ENCODE measurements at regions not wholly inside any gene's neighbourhood (a gene's known extent, or its start where the extent isn't known, plus 50 kb on each side); places are given as distances from the start of the nearest gene placed in this dataset.

DNA sequence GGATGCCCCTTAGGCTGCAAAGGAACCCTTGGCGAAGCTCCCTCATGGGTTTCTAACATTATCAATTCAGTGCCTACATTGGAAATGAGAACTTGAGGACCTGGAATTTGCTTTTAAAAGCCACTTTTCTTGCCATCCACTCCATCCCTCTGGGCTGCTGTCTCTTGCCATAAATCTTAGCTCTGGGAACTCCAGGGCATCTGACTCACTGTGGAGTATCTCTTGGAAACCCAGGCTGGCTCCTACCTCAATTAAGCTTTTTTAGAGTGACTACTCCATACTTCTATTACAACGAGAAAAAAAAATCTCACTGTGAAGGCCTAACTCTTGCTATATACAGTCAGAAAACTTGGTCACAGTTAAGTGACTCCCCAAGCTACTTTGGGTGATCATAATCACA is 227.2 kb upstream of the SETBP1 start:
- no peaks in the 10 kb centered on the region for H3K36me3 ChIP-seq (replicated peaks)

DNA sequence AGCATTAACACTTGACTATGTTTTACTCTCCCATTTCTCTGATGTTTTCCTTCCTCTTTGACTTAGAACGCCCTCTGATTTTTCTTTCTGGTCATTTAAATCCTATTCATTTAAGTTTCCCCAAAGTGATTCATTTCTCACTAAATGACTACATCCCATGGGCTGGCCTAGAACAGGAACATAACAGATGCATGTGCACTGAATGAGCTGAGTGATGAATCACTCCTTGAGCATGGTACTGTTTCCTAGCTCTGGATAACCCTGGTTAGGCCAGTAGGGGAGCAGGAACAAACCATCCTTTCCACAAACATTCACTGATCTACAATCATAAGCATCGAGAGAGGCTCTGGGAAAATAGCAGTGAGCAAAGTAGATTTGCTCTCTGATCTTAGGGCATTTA is 221.9 kb upstream of the SETBP1 start:
- Histone ChIP-seq H3K27ac (no peak overlapping the region), H3K4me3 (ENCODE audit: low read depth, low read length) (no peak overlapping the region), H3K36me3 (replicated peaks) (no peaks in the 10 kb centered on the region), H3K27me3 (replicated peaks) (no peaks in the 10 kb centered on the region)
- DNase-seq, result peak; percentile 88
- in situ Hi-C loops (cut with HindIII; ENCODE audit: low pct_ligation_motif_present, low sequenced_read_pairs), result no loop called here
- TF ChIP-seq, protein P1, sequence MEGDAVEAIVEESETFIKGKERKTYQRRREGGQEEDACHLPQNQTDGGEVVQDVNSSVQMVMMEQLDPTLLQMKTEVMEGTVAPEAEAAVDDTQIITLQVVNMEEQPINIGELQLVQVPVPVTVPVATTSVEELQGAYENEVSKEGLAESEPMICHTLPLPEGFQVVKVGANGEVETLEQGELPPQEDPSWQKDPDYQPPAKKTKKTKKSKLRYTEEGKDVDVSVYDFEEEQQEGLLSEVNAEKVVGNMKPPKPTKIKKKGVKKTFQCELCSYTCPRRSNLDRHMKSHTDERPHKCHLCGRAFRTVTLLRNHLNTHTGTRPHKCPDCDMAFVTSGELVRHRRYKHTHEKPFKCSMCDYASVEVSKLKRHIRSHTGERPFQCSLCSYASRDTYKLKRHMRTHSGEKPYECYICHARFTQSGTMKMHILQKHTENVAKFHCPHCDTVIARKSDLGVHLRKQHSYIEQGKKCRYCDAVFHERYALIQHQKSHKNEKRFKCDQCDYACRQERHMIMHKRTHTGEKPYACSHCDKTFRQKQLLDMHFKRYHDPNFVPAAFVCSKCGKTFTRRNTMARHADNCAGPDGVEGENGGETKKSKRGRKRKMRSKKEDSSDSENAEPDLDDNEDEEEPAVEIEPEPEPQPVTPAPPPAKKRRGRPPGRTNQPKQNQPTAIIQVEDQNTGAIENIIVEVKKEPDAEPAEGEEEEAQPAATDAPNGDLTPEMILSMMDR (IDR thresholded peaks at IDR 0.05; ENCODE audit: low read depth, low read length, missing control alignments), result peak; percentile 48

More for the DNA sequence above, 227.2 kb upstream of the SETBP1 start:
- Histone ChIP-seq H3K27me3 (replicated peaks) (no peaks in the 10 kb centered on the region), H3K27ac (no peak overlapping the region), H3K4me3 (ENCODE audit: low read depth, low read length) (no peak overlapping the region)
- in situ Hi-C loops (cut with HindIII; ENCODE audit: low pct_ligation_motif_present, low sequenced_read_pairs), result no loop called here
- TF ChIP-seq, protein P1 (IDR thresholded peaks at IDR 0.05; ENCODE audit: low read depth, low read length, missing control alignments), result no peak
- DNase-seq, result no peak

DNA sequence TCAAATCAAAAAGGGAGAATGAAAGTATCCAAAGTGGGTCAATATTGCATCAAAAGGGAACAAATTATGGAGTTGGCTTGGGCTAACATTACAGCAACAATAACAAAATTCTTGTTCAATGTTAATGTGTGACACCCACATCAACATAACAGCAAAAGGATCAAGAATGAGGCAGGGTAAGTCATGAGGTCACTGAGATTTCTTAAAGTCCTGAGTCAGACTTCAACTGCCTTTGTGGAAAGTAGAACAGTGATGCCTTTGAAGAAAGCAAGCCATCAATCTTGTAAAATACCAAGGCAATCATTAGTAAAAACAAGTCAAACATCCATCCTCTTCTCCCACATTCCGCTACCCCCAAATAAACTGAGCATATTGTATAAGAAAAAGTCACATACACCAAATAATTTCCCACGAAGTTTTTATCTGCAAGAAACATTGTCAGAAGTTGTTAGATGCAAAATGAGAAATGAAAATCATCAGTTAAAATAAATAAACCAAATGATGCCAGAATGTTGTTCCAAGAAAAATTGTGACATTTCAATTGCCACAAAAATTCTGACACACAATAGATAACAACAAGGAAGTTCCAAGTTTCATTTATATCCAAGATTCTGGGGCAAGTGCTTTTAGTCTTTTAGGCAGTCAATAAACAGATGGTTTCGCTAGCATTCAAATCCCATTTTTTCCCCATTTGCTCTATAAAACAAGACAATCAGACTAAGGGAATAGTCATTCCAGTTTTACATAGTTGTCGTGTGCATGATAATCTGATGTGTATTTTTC is 216.1 kb upstream of the SETBP1 start:
- DNase-seq, result no peak
- no peak overlapping the region for H3K4me3 ChIP-seq (ENCODE audit: low read depth, low read length)
- in situ Hi-C loops (cut with HindIII; ENCODE audit: low pct_ligation_motif_present, low sequenced_read_pairs), result no loop called here
- no peaks in the 10 kb centered on the region for H3K36me3 ChIP-seq (replicated peaks)
- TF ChIP-seq, protein P1 (IDR thresholded peaks at IDR 0.05; ENCODE audit: low read depth, low read length, missing control alignments), result no peak
- no peak overlapping the region for H3K27ac ChIP-seq
- H3K27me3 ChIP-seq (replicated peaks), result no peaks in the 10 kb centered on the region

DNA sequence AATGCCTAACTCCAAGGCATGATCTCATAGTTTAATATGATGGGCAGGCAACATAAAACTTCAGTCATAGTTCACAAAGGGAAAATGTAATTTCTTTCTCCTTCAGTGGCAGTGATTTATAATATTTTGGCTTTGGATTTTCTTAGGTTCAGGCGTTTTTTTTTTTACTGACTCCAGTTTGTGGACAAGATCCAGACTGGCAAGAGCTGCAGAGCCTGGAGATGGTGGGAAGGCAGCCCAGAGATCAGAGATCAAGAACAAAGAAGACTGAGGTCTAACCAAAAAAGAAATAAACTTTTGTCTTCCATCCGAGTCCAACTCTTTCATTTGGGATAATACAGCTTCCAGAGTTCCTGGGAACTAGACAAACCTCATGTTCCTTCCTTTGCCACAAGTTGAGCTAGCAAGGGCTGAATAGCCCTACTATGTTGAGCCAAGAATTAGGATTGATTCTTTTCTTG is 215.3 kb upstream of the SETBP1 start:
- in situ Hi-C loops (cut with HindIII; ENCODE audit: low pct_ligation_motif_present, low sequenced_read_pairs), result no loop called here
- TF ChIP-seq, protein P1 (IDR thresholded peaks at IDR 0.05; ENCODE audit: low read depth, low read length, missing control alignments), result no peak

DNA sequence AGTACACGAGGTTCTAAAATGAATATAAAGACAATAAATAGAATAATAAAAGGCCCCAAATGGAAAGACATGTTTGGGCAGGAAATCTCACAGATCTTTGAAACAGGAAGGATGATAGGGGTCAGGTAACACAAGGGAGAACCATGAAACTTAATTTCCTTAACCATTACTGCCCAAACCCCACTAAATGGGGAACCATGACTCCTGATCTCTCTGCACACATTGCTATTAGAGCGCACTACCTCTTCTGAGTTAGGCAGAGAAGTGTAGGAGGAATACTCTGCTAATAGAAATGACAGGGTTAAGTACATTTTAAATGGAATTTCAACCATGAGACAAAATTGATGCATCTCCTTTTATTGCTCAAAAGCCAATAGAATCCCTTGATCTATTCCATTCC is 213.7 kb upstream of the SETBP1 start:
- TF ChIP-seq, protein P1 (IDR thresholded peaks at IDR 0.05; ENCODE audit: low read depth, low read length, missing control alignments), result no peak
- Histone ChIP-seq H3K36me3 (replicated peaks) (no peaks in the 10 kb centered on the region), H3K4me3 (ENCODE audit: low read depth, low read length) (no peak overlapping the region), H3K27ac (no peak overlapping the region), H3K27me3 (replicated peaks) (no peaks in the 10 kb centered on the region)
- in situ Hi-C loops (cut with HindIII; ENCODE audit: low pct_ligation_motif_present, low sequenced_read_pairs), result no loop called here
- no peak for DNase-seq

More for the DNA sequence above, 215.3 kb upstream of the SETBP1 start:
- no peak for DNase-seq
- Histone ChIP-seq H3K27ac (no peak overlapping the region), H3K36me3 (replicated peaks) (no peaks in the 10 kb centered on the region), H3K4me3 (ENCODE audit: low read depth, low read length) (no peak overlapping the region), H3K27me3 (replicated peaks) (no peaks in the 10 kb centered on the region)

Measured in brain microvascular endothelial cell (primary cell).